HEK293T (cell line): ENCODE measurements at regions not wholly inside any gene's neighbourhood (a gene's known extent, or its start where the extent isn't known, plus 50 kb on each side); places are given as distances from the start of the nearest gene placed in this dataset.

Experiments used
- BHLHE40 ChIP-seq: fragments of 450-650 bp; IDR thresholded peaks from 2 replicates; pipeline ENCODE4 v1.6.1; 2016; ENCODE audit warnings: mild to moderate bottlenecking, moderate library complexity, borderline replicate concordance
- ELF4 ChIP-seq: fragments of 450-650 bp; IDR thresholded peaks from 2 replicates; pipeline ENCODE4 v1.6.1; 2017; ENCODE audit warnings: antibody characterized with exemption
- FOXK2 ChIP-seq: fragments of 450-650 bp; IDR thresholded peaks from 2 replicates; pipeline ENCODE4 v1.6.1; 2016; ENCODE audit warnings: mild to moderate bottlenecking
- FOXM1 ChIP-seq: fragments of 450-650 bp; IDR thresholded peaks from 2 replicates; pipeline ENCODE4 v1.6.1; 2017; ENCODE audit warnings: mild to moderate bottlenecking, borderline replicate concordance
- HDGF ChIP-seq: fragments of 450-650 bp; IDR thresholded peaks from 2 replicates; pipeline ENCODE4 v1.6.1; 2017; ENCODE audit warnings: antibody characterized with exemption, borderline replicate concordance
- L3MBTL2 ChIP-seq: fragments of 450-650 bp; conservative IDR thresholded peaks from 2 replicates; pipeline ENCODE4 v1.6.1; 2016; ENCODE audit warnings: mild to moderate bottlenecking
- LEF1 ChIP-seq: fragments of 450-650 bp; IDR thresholded peaks from 2 replicates; pipeline ENCODE4 v1.6.1; 2017; ENCODE audit warnings: mild to moderate bottlenecking, borderline replicate concordance
- NFRKB ChIP-seq: fragments of 450-650 bp; IDR thresholded peaks from 2 replicates; pipeline ENCODE4 v1.6.1; 2016; ENCODE audit warnings: mild to moderate bottlenecking, moderate library complexity
- SP1 ChIP-seq: fragments of 450-650 bp; IDR thresholded peaks from 2 replicates; pipeline ENCODE4 v1.6.1; 2017
- SUZ12 ChIP-seq: fragments of 450-650 bp; IDR thresholded peaks from 2 replicates; pipeline ENCODE4 v1.6.1; 2016; ENCODE audit warnings: mild to moderate bottlenecking
- TARDBP ChIP-seq: fragments of 450-650 bp; IDR thresholded peaks from 2 replicates; pipeline ENCODE4 v1.6.1; 2016

DNA sequence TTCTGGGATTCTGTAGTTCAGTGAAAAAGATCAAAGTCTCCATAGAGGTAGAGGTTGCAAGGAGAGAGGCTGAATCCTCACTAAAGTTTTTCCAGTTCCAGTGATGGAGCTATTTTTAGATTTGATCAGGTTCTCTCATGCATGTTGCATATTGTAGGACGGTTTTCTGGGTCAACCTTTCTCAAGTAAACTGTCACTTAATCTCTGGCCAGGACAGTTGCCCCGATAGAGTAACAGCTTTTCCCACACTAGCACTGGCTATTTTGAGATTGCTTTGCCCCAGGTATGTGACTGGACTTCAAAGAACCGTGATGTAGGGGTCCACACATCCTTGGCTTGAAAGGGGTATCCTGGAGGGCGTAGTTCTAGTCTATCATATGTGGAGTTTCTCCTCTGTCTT is 67.4 kb upstream of the EPCAM start:
- TF ChIP-seq BHLHE40 = no peak
- TF ChIP-seq LEF1 = no peak
- TF ChIP-seq TARDBP = no peak
- TF ChIP-seq FOXM1 = no peak
- no peak for TF ChIP-seq SP1
- no peak for TF ChIP-seq ELF4
- TF ChIP-seq L3MBTL2 = no peak
- TF ChIP-seq HDGF = no peak
- no peak for TF ChIP-seq SUZ12
- no peak for TF ChIP-seq NFRKB
- TF ChIP-seq FOXK2 = no peak
